Right forelimb (tissue), 1 donor: ENCODE measurements at regions not wholly inside any gene's neighbourhood (a gene's known extent, or its start where the extent isn't known, plus 50 kb on each side); places are given as distances from the start of the nearest gene placed in this dataset.
"Not testable (repeated sequence)": the region's sequence is repeated elsewhere in the genome, so short reads cannot be mapped to it uniquely, and the experiment has no call there.

Source experiments
- DNase-seq: peaks from one replicate; pipeline ENCODE4 v3.0.0-alpha.2; 2018

GRCh38 chrX:74251006-74251930 lies 52.7 kb upstream of the ZCCHC13 start:
- DNase-seq, result no peak

- DNase-seq, result no peak
Measured at GRCh38 chrX:74250574-74250973, 53.4 kb upstream of the ZCCHC13 start.

- DNase-seq, result no peak
Measured at GRCh38 chrX:74249963-74250362, 54.0 kb upstream of the ZCCHC13 start.

GRCh38 chrX:74248889-74249288 lies 55.1 kb upstream of the ZCCHC13 start:
- DNase-seq, result no peak

GRCh38 chrX:74246524-74246923 lies 57.5 kb upstream of the ZCCHC13 start:
- no peak for DNase-seq

- DNase-seq, result no peak
Measured at GRCh38 chrX:74242484-74243138, 61.4 kb upstream of the ZCCHC13 start.

- no peak for DNase-seq
Measured at GRCh38 chrX:74242050-74242449, 61.9 kb upstream of the ZCCHC13 start.

- DNase-seq, result no peak
Measured at GRCh38 chrX:74238771-74239170, 65.2 kb upstream of the ZCCHC13 start.

- DNase-seq, result no peak
Measured at GRCh38 chrX:74234818-74235217, 69.2 kb upstream of the ZCCHC13 start.

- DNase-seq, result no peak
Measured at GRCh38 chrX:74232859-74233258, 71.1 kb upstream of the ZCCHC13 start.

GRCh38 chrX:74231625-74232024 lies 72.4 kb upstream of the ZCCHC13 start:
- no peak for DNase-seq

GRCh38 chrX:74230094-74230493 lies 73.9 kb upstream of the ZCCHC13 start:
- no peak for DNase-seq

GRCh38 chrX:74225111-74225510 lies 78.9 kb upstream of the ZCCHC13 start:
- no peak for DNase-seq

GRCh38 chrX:74220277-74220676 lies 83.7 kb upstream of the ZCCHC13 start:
- no peak for DNase-seq

- no peak for DNase-seq
Measured at GRCh38 chrX:74218895-74219294, 85.1 kb upstream of the ZCCHC13 start.

GRCh38 chrX:74216421-74216820 lies 87.6 kb upstream of the ZCCHC13 start:
- no peak for DNase-seq

GRCh38 chrX:74211911-74212310 lies 92.1 kb upstream of the ZCCHC13 start:
- no peak for DNase-seq

GRCh38 chrX:74207539-74207938 lies 96.4 kb upstream of the ZCCHC13 start:
- no peak for DNase-seq

GRCh38 chrX:74195605-74196004 lies 108.4 kb upstream of the ZCCHC13 start:
- no peak for DNase-seq

GRCh38 chrX:74195120-74195519 lies 108.9 kb upstream of the ZCCHC13 start:
- DNase-seq, result no peak

GRCh38 chrX:74187211-74187610 lies 116.8 kb upstream of the ZCCHC13 start:
- DNase-seq, result no peak

- not testable (repeated sequence) for DNase-seq
Measured at GRCh38 chrX:74183047-74183446, 120.9 kb upstream of the ZCCHC13 start.

GRCh38 chrX:74181976-74182375 lies 122.0 kb upstream of the ZCCHC13 start:
- DNase-seq, result not testable (repeated sequence)

- DNase-seq, result no peak
Measured at GRCh38 chrX:74180716-74181115, 123.3 kb upstream of the ZCCHC13 start.
